Testis (tissue), 2 donors: ENCODE measurements at regions not wholly inside any gene's neighbourhood (a gene's known extent, or its start where the extent isn't known, plus 50 kb on each side); places are given as distances from the start of the nearest gene placed in this dataset.

Experiments used
- DNase-seq: peaks from one replicate; pipeline ENCODE4 v3.0.0-alpha.2; 2019
- H3K27ac ChIP-seq, 2 donors: fragments of 200-600 bp; sonication (generic); one replicate each; pipeline ENCODE4 v1.5.1; 2019
- H3K27me3 ChIP-seq: fragments of 200-600 bp; sonication (generic); one replicate; pipeline ENCODE4 v1.5.1; 2019
- H3K36me3 ChIP-seq: fragments of 200-600 bp; sonication (generic); one replicate; pipeline ENCODE4 v1.5.1; 2017; ENCODE audit warnings: low read depth; ENCODE audit errors: missing control alignments
- H3K4me1 ChIP-seq: fragments of 200-600 bp; sonication (generic); one replicate; pipeline ENCODE4 v1.5.1; 2019
- H3K4me3 ChIP-seq, 2 donors: fragments of 200-600 bp; sonication (generic); one replicate each; pipeline ENCODE4 v1.5.1; 2017 to 2019
- H3K9me3 ChIP-seq: fragments of 200-600 bp; sonication (generic); one replicate; pipeline ENCODE4 v1.5.1; 2017
- POLR2A ChIP-seq: fragments of 450-650 bp; IDR thresholded peaks from one replicate; pipeline ENCODE4 v1.6.1; 2017; ENCODE audit warnings: antibody characterized with exemption, mild to moderate bottlenecking, moderate library complexity
- WGBS, 2 donors: methylation state at CpG; one replicate each; pipeline ENCODE4 v1.1.5; 2018; 5-methylcytosine and 5-hydroxymethylcytosine counted together
- intact Hi-C: fragments of 100-400 bp; cut with DNase I; formaldehyde crosslinking; loops from one replicate; pipeline ENCODE4 v1.15.1; 2023; ENCODE audit warnings: low total_unique reads
- TF ChIP-seq, protein P1 (sequence below), 3 experiments: fragments of 450-650 bp in 2 of 3; fragments of 200-600 bp in 1 of 3; sonication (generic) in 1 of 3; IDR thresholded peaks; one replicate each; pipeline ENCODE4 v1.5.1; 2016 to 2019; ENCODE audit warnings: antibody characterized with exemption in 3 of 3, mild to moderate bottlenecking in 2 of 3, moderate library complexity in 1 of 3

DNA sequence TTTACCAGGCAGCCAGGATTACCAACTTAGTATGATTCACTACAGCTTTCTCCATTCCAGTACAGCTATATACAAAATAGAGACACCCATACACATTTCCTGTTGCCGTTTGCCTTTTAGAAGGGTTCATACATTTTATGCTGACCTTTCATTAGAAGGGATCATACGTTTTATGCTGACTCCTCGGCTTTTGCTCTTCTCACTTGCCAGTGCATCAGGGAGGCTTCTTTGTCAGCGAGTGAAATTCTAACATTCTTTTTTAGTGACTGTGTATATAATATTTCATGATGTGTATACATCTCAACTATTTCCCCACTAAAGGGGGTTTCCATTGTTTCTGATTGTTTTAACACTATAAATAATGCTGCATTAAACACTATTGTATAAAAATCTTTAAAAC, 552.6 kb downstream of the TRIML1 start:
- Histone ChIP-seq H3K27me3 (no peaks in the 10 kb centered on the region), H3K9me3 (no peaks in the 10 kb centered on the region), H3K36me3 (no peaks in the 10 kb centered on the region), H3K27ac (no peak overlapping the region), H3K4me3 (no peak overlapping the region), H3K4me1 (no peaks in the 10 kb centered on the region)
- intact Hi-C loops: no loop called here
- no peak for DNase-seq
- 72 to 76% methylated on average over 4 of the region's 4 CpGs for WGBS, 2 donors
- TF ChIP-seq, protein P1, sequence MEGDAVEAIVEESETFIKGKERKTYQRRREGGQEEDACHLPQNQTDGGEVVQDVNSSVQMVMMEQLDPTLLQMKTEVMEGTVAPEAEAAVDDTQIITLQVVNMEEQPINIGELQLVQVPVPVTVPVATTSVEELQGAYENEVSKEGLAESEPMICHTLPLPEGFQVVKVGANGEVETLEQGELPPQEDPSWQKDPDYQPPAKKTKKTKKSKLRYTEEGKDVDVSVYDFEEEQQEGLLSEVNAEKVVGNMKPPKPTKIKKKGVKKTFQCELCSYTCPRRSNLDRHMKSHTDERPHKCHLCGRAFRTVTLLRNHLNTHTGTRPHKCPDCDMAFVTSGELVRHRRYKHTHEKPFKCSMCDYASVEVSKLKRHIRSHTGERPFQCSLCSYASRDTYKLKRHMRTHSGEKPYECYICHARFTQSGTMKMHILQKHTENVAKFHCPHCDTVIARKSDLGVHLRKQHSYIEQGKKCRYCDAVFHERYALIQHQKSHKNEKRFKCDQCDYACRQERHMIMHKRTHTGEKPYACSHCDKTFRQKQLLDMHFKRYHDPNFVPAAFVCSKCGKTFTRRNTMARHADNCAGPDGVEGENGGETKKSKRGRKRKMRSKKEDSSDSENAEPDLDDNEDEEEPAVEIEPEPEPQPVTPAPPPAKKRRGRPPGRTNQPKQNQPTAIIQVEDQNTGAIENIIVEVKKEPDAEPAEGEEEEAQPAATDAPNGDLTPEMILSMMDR (IDR thresholded peaks at IDR 0.05): no peak
- no peak for TF ChIP-seq POLR2A

DNA sequence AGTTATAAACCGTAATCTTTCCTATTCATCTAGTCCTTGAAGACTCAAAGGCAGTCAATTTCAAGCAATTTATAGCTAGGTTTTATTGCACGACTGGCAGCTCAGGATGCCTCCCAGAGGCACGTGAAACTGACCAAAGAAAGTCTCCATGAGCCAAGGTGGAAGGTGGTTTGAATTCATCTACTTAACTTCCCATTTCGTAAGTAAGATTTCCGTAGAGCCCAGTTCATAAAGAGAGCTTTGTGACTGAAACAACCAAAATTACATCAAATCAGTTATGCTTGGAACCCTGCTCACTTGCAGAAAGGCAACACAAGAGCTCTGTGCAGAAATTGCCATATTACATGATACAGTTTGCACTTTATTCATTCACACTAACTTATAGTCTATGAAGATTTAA, 556.0 kb downstream of the TRIML1 start:
- Histone ChIP-seq H3K36me3 (no peaks in the 10 kb centered on the region), H3K9me3 (no peaks in the 10 kb centered on the region), H3K27me3 (no peaks in the 10 kb centered on the region), H3K27ac (no peak overlapping the region), H3K4me1 (peaks cover 6% of the 10 kb centered on the region), H3K4me3 (no peak overlapping the region)
- no peak for TF ChIP-seq POLR2A
- TF ChIP-seq, protein P1 (IDR thresholded peaks at IDR 0.05): no peak
- WGBS, 2 donors: 80 to 85% methylated on average over 5 of the region's 5 CpGs
- no peak for DNase-seq
- intact Hi-C loops: no loop called here

DNA sequence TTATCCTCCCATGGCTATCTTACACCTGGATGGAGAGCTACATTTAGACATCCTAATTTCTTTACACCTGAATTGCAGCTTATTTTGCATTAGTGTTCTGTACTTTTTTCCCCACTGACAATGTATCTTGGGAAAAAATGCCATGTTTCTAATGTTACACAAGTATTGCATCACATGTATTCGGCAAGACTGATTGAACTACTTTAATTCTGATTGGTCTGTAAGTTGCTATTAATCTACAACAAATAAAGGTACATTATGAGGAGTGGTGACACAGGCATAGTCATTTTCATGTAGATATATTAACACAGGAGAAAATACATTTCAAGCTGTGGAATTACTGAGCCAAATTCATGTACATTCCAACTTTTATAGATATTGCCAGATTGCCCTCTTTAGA, 558.0 kb downstream of the TRIML1 start:
- no peak overlapping the region for H3K4me3 ChIP-seq
- H3K27ac ChIP-seq: no peak overlapping the region
- intact Hi-C loops: no loop called here
- H3K9me3 ChIP-seq: no peaks in the 10 kb centered on the region
- 87 to 88% methylated on average over 1 of the region's 1 CpG for WGBS, 2 donors
- H3K36me3 ChIP-seq: no peaks in the 10 kb centered on the region
- TF ChIP-seq POLR2A: no peak
- TF ChIP-seq, protein P1 (IDR thresholded peaks at IDR 0.05): no peak
- H3K27me3 ChIP-seq: no peaks in the 10 kb centered on the region
- no peak for DNase-seq
- peaks cover 11% of the 10 kb centered on the region for H3K4me1 ChIP-seq

DNA sequence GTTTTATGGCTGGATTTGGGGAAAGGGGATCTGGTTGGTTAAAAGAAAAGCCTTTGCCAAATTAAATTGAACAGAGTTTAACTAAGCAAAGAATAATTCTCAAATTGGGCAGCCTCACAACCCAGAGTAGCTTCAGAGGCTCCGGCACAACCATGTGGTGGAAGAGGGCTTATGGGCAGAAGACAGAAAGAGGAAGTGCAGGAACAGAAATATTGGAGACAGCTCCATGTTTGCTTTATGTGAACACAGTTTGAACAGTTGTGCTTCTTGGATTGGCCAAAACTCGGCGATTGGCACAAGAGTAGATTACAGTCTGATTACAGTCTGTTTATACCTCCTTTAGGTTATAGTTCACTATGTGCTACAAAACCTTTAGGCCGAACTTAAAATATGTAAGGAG, 562.7 kb downstream of the TRIML1 start:
- H3K9me3 ChIP-seq: no peaks in the 10 kb centered on the region
- no peak overlapping the region for H3K27ac ChIP-seq
- no peak for DNase-seq
- H3K36me3 ChIP-seq: no peaks in the 10 kb centered on the region
- WGBS, 2 donors: 90 to 93% methylated on average over 4 of the region's 4 CpGs
- H3K27me3 ChIP-seq: no peaks in the 10 kb centered on the region
- peaks cover 11% of the 10 kb centered on the region for H3K4me1 ChIP-seq
- intact Hi-C loops: no loop called here
- H3K4me3 ChIP-seq: no peak overlapping the region
- TF ChIP-seq, protein P1 (IDR thresholded peaks at IDR 0.05): no peak
- no peak for TF ChIP-seq POLR2A

DNA sequence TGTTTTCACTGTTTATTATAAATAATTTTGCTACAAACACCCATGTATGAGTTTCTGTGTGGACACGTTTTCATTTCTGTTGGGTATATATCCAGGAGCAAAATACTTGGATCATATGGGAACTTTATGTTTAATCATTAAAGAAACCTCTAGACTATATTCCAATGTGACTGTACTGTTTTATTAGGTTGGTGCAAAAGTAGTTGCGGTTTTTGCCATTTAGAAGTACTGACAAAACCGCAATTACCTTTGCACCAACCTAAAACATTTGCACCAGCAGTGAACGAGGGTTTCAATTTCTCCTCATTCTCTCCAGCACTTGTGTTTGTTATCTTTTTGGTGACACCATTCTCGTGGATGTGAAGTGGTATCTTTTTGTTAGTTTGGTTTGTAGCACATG, 565.0 kb downstream of the TRIML1 start:
- 89 to 92% methylated on average over 5 of the region's 5 CpGs for WGBS, 2 donors
- Histone ChIP-seq H3K9me3 (no peaks in the 10 kb centered on the region), H3K36me3 (no peaks in the 10 kb centered on the region), H3K4me1 (peaks cover 11% of the 10 kb centered on the region), H3K4me3 (no peak overlapping the region), H3K27ac (no peak overlapping the region), H3K27me3 (no peaks in the 10 kb centered on the region)
- DNase-seq: no peak
- TF ChIP-seq, protein P1 (IDR thresholded peaks at IDR 0.05): no peak
- TF ChIP-seq POLR2A: no peak
- intact Hi-C loops: no loop called here
